SK-N-SH (cell line): ENCODE measurements at regions not wholly inside any gene's neighbourhood (a gene's known extent, or its start where the extent isn't known, plus 50 kb on each side); places are given as distances from the start of the nearest gene placed in this dataset.
A peak's percentile ranks its signal among the peaks of the same experiment; 100 is the strongest.

Experiments used
- CTCF ChIA-PET: fragments of 300-600, 350-600 bp; formaldehyde crosslinking; extraction: SDS; loops from one replicate; lab custom pipeline; 2021; lab: Yijun Ruan, JAX
- POLR2A ChIA-PET: fragments of 350-600 bp; sonication (Branson Sonifier 250); formaldehyde crosslinking; extraction: SDS; loops from one replicate; lab custom pipeline; 2020; ENCODE audit warnings: antibody characterized with exemption, inconsistent platforms; lab: Yijun Ruan, JAX
- DNase-seq: peaks from one replicate; pipeline ENCODE4 v3.0.0; 2012
- H2AFZ ChIP-seq: fragments of 200-600 bp; sonication (generic); 2 replicates; pipeline ENCODE4 v1.8.1; 2016; ENCODE audit warnings: antibody characterized with exemption, mild to moderate bottlenecking, low read depth
- H3F3A ChIP-seq: fragments of 200-600 bp; sonication (generic); replicated peaks from 2 replicates; pipeline ENCODE3; 2016; ENCODE audit warnings: antibody characterized with exemption, mild to moderate bottlenecking; ENCODE audit not compliant: insufficient read depth
- H3K27ac ChIP-seq, 2 experiments: fragments of 200-500 bp in 1 of 2; fragments of 200-600 bp in 1 of 2; sonication (Bioruptor generic) in 1 of 2; sonication (generic), shearing (Covaris generic) in 1 of 2; 2 replicates each; pipeline versions ENCODE4 v1.5.1 to v1.6.1; 2014 to 2016; ENCODE audit warnings: low read depth in 2 of 2, inconsistent platforms in 1 of 2, low read length in 1 of 2, mild to moderate bottlenecking in 1 of 2, mixed read lengths in 1 of 2
- H3K27me3 ChIP-seq: fragments of 200-600 bp; sonication (generic), shearing (Covaris generic); 2 replicates; pipeline ENCODE4 v1.6.1; 2016; ENCODE audit warnings: mixed run types; ENCODE audit not compliant: insufficient read depth
- H3K36me3 ChIP-seq, 2 experiments: fragments of 200-500 bp in 1 of 2; fragments of 200-600 bp in 1 of 2; sonication (Bioruptor generic) in 1 of 2; sonication (generic) in 1 of 2; replicated peaks in 1 of 2; 2 replicates each; pipeline versions ENCODE3 to v1.5.1; 2014 to 2016; ENCODE audit warnings: low read length in 1 of 2, mild to moderate bottlenecking in 1 of 2; ENCODE audit not compliant: insufficient read depth in 2 of 2, control insufficient read depth in 1 of 2
- H3K4me1 ChIP-seq, 2 experiments: fragments of 200-500 bp in 1 of 2; fragments of 200-600 bp in 1 of 2; sonication (Bioruptor generic) in 1 of 2; sonication (generic), shearing (Covaris generic) in 1 of 2; 2 replicates each; pipeline versions ENCODE4 v1.5.1 to v1.6.1; 2014 to 2016; ENCODE audit warnings: low read depth in 1 of 2, low read length in 1 of 2, mixed run types in 1 of 2; ENCODE audit not compliant: insufficient read depth in 2 of 2, control insufficient read depth in 1 of 2
- H3K4me2 ChIP-seq: fragments of 200-600 bp; sonication (generic), shearing (Covaris generic); 2 replicates; pipeline ENCODE4 v1.6.1; 2017; ENCODE audit warnings: mixed run types
- H3K4me3 ChIP-seq, 2 experiments: fragments of 200-500 bp in 1 of 2; fragments of 200-600 bp in 1 of 2; sonication (Bioruptor generic) in 1 of 2; sonication (generic), shearing (Covaris generic) in 1 of 2; 2 replicates each; pipeline versions ENCODE4 v1.5.1 to v1.8.1; 2014 to 2016; ENCODE audit warnings: low read depth in 2 of 2, inconsistent platforms in 1 of 2, low read length in 1 of 2, mild to moderate bottlenecking in 1 of 2, mixed read lengths in 1 of 2, moderate library complexity in 1 of 2
- H3K79me2 ChIP-seq: fragments of 200-600 bp; sonication (generic); 2 replicates; pipeline ENCODE4 v1.8.1; 2017; ENCODE audit warnings: mild to moderate bottlenecking; ENCODE audit not compliant: insufficient read depth
- H3K9ac ChIP-seq: fragments of 200-600 bp; sonication (generic); 2 replicates; pipeline ENCODE4 v1.6.1; 2017; ENCODE audit warnings: mixed run types
- H3K9me2 ChIP-seq: fragments of 200-600 bp; sonication (generic); 2 replicates; pipeline ENCODE4 v1.6.1; 2017; ENCODE audit warnings: mixed run types
- H3K9me3 ChIP-seq: fragments of 200-600 bp; sonication (generic); 2 replicates; pipeline ENCODE4 v1.6.1; 2017; ENCODE audit warnings: mixed run types, mild to moderate bottlenecking, moderate library complexity
- H4K20me1 ChIP-seq: fragments of 200-600 bp; sonication (generic); 2 replicates; pipeline ENCODE4 v1.6.1; 2017; ENCODE audit warnings: mild to moderate bottlenecking, mixed run types; ENCODE audit not compliant: insufficient read depth
- CHD2 ChIP-seq: fragments of 150-350 bp; IDR thresholded peaks from 2 replicates; pipeline ENCODE4 v1.6.1; 2018; ENCODE audit warnings: low read length; ENCODE audit not compliant: partially characterized antibody
- FOXM1 ChIP-seq: IDR thresholded peaks from 2 replicates; pipeline ENCODE4 v1.4.0; 2012; ENCODE audit warnings: low read depth, mild to moderate bottlenecking
- GABPA ChIP-seq: IDR thresholded peaks from 2 replicates; pipeline ENCODE4 v1.4.0; 2012; ENCODE audit warnings: low read depth, mild to moderate bottlenecking
- GATA2 ChIP-seq: sonication (generic); formaldehyde crosslinking; IDR thresholded peaks from 2 replicates; pipeline ENCODE4 v1.5.0; 2020; ENCODE audit warnings: mild to moderate bottlenecking, missing genetic modification reagents
- MXI1 ChIP-seq: IDR thresholded peaks from 2 replicates; pipeline ENCODE4 v1.6.1; 2012; ENCODE audit warnings: mild to moderate bottlenecking, low read depth, low read length, improper control_type of control experiment
- NRF1 ChIP-seq: IDR thresholded peaks from 2 replicates; pipeline ENCODE4 v1.6.1; 2012; ENCODE audit warnings: low read depth, mild to moderate bottlenecking, low read length
- POLR2AphosphoS5 ChIP-seq: IDR thresholded peaks from 2 replicates; pipeline ENCODE4 v1.6.1; 2012; ENCODE audit warnings: low read depth, low read length
- RFX5 ChIP-seq: IDR thresholded peaks from 2 replicates; pipeline ENCODE4 v1.6.1; 2012; ENCODE audit warnings: mild to moderate bottlenecking, improper control_type of control experiment, low read length
- SIN3A ChIP-seq: IDR thresholded peaks from 2 replicates; pipeline ENCODE4 v1.6.1; 2012; ENCODE audit warnings: low read depth, mild to moderate bottlenecking, low read length, moderate library complexity, borderline replicate concordance
- TCF12 ChIP-seq: IDR thresholded peaks from 2 replicates; pipeline ENCODE4 v1.4.0; 2012
- TEAD4 ChIP-seq: IDR thresholded peaks from 2 replicates; pipeline ENCODE4 v1.4.0; 2012; ENCODE audit warnings: mild to moderate bottlenecking, borderline replicate concordance; ENCODE audit not compliant: insufficient read depth
- YY1 ChIP-seq: IDR thresholded peaks from 2 replicates; pipeline ENCODE4 v1.4.0; 2012; ENCODE audit warnings: low read depth, mild to moderate bottlenecking
- WGBS: methylation state at CpG from one replicate; pipeline ENCODE4 v1.1.6; 2017; ENCODE audit warnings: low lambda C conversion rate; 5-methylcytosine and 5-hydroxymethylcytosine counted together
- TF ChIP-seq, protein P1 (sequence below): IDR thresholded peaks from 2 replicates; pipeline ENCODE4 v1.6.1; 2012; ENCODE audit warnings: mild to moderate bottlenecking, low read depth, low read length, moderate library complexity
- TF ChIP-seq, protein P2 (sequence below): IDR thresholded peaks from 2 replicates; pipeline ENCODE4 v1.4.0; 2012; ENCODE audit warnings: low read depth
- TF ChIP-seq, protein P3 (sequence below): IDR thresholded peaks from 2 replicates; pipeline ENCODE4 v1.4.0; 2012; ENCODE audit warnings: low read depth, borderline replicate concordance
- TF ChIP-seq, protein P4 (sequence below): IDR thresholded peaks from 2 replicates; pipeline ENCODE4; 2012

DNA sequence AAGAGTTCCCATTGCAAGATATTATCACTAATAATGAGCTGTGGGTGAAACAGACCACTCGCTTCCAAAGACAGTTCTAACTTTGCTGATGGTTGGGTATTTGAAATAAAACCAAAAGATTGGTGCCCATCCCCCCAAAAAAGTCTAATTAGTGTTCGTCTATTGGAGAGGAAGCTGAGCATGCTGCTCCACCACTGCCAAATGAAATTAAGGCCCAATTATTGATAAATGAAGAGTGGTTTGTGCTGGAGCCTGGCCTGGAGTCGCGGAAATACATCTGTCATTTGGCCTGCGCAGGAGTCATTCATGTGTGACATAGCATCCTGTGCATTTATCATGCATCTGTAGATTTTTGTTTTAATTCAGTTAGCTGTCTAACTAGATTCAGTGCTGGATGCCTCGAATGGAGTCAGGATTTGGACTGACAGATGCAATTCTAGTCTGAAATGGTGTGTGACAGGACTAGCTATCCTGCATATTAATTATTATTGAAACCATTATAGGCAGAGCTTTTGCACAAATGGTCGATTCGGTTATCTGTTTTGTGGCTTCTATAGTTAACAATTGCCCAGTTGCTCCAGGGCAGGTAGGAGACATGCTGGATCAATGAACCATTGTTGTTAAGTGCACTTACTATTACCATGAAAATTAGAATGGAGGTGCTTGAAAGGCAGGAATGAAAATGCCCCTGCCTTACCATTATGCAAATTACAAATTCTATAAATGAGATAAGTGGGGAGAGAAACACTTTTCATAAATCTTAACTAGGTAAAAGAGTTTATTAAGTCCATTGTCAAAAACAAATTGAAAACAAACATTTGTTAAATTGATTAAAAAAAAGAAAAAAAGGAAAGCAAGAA, 450.4 kb upstream of the TCF4 start (continued):
- TF ChIP-seq, protein P1, sequence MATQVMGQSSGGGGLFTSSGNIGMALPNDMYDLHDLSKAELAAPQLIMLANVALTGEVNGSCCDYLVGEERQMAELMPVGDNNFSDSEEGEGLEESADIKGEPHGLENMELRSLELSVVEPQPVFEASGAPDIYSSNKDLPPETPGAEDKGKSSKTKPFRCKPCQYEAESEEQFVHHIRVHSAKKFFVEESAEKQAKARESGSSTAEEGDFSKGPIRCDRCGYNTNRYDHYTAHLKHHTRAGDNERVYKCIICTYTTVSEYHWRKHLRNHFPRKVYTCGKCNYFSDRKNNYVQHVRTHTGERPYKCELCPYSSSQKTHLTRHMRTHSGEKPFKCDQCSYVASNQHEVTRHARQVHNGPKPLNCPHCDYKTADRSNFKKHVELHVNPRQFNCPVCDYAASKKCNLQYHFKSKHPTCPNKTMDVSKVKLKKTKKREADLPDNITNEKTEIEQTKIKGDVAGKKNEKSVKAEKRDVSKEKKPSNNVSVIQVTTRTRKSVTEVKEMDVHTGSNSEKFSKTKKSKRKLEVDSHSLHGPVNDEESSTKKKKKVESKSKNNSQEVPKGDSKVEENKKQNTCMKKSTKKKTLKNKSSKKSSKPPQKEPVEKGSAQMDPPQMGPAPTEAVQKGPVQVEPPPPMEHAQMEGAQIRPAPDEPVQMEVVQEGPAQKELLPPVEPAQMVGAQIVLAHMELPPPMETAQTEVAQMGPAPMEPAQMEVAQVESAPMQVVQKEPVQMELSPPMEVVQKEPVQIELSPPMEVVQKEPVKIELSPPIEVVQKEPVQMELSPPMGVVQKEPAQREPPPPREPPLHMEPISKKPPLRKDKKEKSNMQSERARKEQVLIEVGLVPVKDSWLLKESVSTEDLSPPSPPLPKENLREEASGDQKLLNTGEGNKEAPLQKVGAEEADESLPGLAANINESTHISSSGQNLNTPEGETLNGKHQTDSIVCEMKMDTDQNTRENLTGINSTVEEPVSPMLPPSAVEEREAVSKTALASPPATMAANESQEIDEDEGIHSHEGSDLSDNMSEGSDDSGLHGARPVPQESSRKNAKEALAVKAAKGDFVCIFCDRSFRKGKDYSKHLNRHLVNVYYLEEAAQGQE: no peak
- TF ChIP-seq RFX5 (no peak; the same call in 1 of the 2 replicates), POLR2AphosphoS5 (0 out of 2 replicates have a peak, but pooled peaks have one; percentile 27), TEAD4 (peak; percentile 45), FOXM1 (no peak), GATA2 (CRISPR knock-in tag) (peak; percentile 91), TCF12 (peak; percentile 45; the same call in 1 of the 2 replicates), CHD2 (peak; percentile 90)
- TF ChIP-seq, protein P2, sequence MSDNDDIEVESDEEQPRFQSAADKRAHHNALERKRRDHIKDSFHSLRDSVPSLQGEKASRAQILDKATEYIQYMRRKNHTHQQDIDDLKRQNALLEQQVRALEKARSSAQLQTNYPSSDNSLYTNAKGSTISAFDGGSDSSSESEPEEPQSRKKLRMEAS: no peak
- TF ChIP-seq, protein P3, sequence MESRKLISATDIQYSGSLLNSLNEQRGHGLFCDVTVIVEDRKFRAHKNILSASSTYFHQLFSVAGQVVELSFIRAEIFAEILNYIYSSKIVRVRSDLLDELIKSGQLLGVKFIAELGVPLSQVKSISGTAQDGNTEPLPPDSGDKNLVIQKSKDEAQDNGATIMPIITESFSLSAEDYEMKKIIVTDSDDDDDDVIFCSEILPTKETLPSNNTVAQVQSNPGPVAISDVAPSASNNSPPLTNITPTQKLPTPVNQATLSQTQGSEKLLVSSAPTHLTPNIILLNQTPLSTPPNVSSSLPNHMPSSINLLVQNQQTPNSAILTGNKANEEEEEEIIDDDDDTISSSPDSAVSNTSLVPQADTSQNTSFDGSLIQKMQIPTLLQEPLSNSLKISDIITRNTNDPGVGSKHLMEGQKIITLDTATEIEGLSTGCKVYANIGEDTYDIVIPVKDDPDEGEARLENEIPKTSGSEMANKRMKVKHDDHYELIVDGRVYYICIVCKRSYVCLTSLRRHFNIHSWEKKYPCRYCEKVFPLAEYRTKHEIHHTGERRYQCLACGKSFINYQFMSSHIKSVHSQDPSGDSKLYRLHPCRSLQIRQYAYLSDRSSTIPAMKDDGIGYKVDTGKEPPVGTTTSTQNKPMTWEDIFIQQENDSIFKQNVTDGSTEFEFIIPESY: no peak

DNA sequence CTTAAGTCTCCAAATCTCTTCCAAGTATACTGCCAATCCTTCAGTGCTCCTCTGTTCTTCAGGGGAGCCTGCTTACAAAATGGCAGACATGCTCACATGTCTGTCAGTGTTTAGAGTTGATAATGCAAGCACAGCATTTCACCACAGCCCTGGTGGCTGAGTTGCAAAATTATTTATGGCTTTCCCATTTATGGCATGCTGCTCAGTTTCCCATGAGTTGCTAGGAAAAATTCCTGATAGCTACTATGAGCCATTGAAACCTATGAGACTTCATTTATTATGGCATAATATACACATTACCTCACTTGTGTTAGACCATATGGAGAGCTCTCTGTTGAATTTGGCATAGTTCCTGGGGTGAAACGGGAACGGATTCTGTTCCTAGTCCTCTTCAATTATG, 448.7 kb upstream of the TCF4 start:
- ChIA-PET CTCF (interaction anchor here (2.2 kb wide), 1 partner anchor 802 kb away, joined by 4 read pairs; no protein-coding TSS in a partner anchor), POLR2A (no interaction called here)
- no peak for DNase-seq
- H3K27me3 ChIP-seq: no peaks in the 10 kb centered on the region
- H3K4me3 ChIP-seq: no peak overlapping the region
- no peaks in the 10 kb centered on the region for H4K20me1 ChIP-seq
- H3K27ac ChIP-seq: peak overlapping the region in 1 of 2 experiments; percentile 98; a peak in 2 of 4 replicates
- H3K36me3 ChIP-seq: no peaks in the 10 kb centered on the region
- H3K4me1 ChIP-seq: peaks cover 0 to 9% of the 10 kb centered on the region in 2 experiments; a peak in 2 of 4 replicates
- no peaks in the 10 kb centered on the region for H3K79me2 ChIP-seq
- 73% methylated on average over 2 of the region's 2 CpGs for WGBS
- H3K9ac ChIP-seq: no peak overlapping the region
- no peaks in the 10 kb centered on the region for H3F3A ChIP-seq
- TF ChIP-seq YY1: no peak
- no peak for TF ChIP-seq POLR2AphosphoS5
- no peak for TF ChIP-seq MXI1
- no peak for TF ChIP-seq NRF1
- no peak for TF ChIP-seq GATA2 (CRISPR knock-in tag)
- TF ChIP-seq TEAD4: no peak
- TF ChIP-seq SIN3A: no peak
- no peak for TF ChIP-seq GABPA
- TF ChIP-seq CHD2: no peak
- TF ChIP-seq, protein P4, sequence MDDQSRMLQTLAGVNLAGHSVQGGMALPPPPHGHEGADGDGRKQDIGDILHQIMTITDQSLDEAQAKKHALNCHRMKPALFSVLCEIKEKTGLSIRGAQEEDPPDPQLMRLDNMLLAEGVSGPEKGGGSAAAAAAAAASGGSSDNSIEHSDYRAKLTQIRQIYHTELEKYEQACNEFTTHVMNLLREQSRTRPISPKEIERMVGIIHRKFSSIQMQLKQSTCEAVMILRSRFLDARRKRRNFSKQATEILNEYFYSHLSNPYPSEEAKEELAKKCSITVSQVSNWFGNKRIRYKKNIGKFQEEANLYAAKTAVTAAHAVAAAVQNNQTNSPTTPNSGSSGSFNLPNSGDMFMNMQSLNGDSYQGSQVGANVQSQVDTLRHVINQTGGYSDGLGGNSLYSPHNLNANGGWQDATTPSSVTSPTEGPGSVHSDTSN: no peak
- H3K9me2 ChIP-seq: no peaks in the 10 kb centered on the region
- no peak overlapping the region for H3K4me2 ChIP-seq
- H2AFZ ChIP-seq: no peak overlapping the region
- H3K9me3 ChIP-seq: no peaks in the 10 kb centered on the region
